Fibroblast of peridontal ligament (primary cell): ENCODE measurements at regions not wholly inside any gene's neighbourhood (a gene's known extent, or its start where the extent isn't known, plus 50 kb on each side); places are given as distances from the start of the nearest gene placed in this dataset.

Source experiments
- DNase-seq: peaks from one replicate; pipeline ENCODE4 v3.0.0-alpha.2; 2010; ENCODE audit errors: extremely low read depth

DNA sequence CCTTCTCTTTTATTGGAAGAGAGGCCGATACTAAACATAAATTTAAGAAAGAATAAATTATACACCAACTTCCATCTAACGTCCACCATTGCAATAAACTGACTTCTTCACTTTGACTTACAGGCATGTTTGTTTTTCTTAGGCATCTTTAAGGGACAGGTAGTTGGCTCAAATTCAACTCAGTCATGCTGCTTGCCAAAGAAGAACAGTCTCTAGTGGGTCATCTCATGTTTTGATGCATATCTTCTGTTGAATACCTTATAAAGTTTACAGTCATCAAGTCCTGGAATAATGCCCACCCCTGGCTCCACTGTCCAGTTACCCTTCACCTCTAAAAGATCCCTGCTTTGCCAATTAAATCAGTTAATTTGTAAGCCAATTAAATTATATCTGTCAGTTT, 328.2 kb upstream of the GRAMD2B start:
- no peak for DNase-seq

DNA sequence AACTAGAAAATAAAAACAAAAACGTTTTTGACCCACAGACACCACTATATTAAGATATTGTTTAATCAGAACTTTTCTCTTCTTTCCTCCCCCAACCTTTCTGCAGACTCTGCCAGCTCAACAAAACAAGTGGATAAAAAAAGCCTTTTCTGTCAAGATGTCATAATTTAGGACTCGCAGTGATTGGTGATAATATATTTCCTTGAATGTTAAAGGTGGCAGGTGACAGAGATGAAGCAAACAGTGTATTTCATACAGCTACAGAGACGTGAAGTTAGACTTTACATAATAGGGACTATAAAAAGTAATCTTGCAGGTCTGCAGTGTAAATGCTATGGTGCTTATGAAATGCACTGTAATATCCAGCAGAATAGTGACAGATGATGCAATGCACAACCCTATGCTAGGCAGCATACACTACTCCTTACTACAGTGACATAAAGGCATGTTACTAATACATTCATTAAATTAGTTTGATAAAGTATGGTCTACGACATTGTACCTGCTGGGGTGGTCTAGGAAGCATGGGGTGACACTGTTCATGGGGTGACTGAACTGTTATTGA, 326.7 kb upstream of the GRAMD2B start:
- DNase-seq, result no peak

GRCh38 chr5:126097876-126098275, 325.3 kb upstream of the GRAMD2B start:
- DNase-seq, result peak; percentile 33

GRCh38 chr5:126098330-126099017, 324.7 kb upstream of the GRAMD2B start:
- peak; percentile 74 for DNase-seq

DNA sequence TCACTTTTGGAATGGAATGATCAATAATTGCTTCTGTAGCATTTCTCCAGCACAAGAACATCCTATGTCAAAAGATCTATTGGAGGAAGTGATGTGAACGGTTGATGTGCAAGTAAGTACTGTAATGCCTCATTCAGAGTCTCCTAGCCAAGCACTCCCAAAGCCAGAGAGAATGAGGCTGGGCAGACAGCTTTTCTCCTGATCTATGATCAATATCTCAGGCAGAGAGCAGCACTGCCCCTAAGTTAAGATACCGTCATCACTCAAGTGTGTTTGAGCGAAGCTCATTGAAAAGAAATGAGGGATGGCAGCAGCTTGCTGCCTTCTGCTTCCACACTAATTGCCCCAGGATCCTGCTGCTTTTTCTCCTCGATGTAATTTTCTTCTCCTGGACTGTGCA, 324.1 kb upstream of the GRAMD2B start:
- no peak for DNase-seq

DNA sequence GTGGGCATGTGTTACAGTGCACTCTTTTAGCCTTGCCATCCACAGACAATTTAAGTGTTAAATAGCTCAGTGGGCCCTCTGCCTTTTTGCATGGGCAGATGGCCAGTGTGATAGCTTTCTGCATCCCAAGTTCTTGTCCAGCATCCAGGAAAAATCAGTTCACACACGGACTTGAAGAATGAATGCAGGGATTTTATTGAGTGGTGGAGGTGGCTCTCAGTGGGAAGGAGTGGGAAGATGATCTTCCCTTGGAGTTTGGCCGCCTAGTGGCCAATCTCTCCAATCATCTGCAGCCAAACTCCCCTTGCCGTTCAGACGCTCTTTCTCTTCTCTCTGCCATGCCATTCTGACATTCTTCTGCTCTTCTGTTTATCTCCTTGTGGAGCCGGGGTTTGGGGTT, 322.4 kb upstream of the GRAMD2B start:
- DNase-seq, result no peak

GRCh38 chr5:126101901-126102300, 321.3 kb upstream of the GRAMD2B start:
- no peak for DNase-seq

- no peak for DNase-seq
Observed at GRCh38 chr5:126103050-126103449, 320.2 kb upstream of the GRAMD2B start.

DNA sequence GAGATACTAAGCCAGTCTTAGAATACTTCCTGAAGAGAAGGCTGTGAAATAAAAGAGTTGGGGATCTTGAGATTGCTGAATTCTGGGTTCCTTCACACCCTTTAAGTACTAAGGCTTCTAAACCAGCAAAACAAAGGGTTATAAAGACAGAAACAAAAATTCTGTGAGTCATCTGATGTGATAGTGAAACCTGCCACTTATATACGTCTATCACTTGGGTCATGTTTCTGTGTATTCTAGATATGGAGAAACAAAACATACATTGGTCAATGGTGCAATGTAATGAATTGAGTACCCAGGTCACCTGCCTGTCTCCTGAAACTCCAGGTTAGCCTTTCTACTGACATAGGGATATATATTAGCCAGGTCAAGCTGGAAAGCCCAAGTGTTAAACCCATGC, 319.3 kb upstream of the GRAMD2B start:
- no peak for DNase-seq

DNA sequence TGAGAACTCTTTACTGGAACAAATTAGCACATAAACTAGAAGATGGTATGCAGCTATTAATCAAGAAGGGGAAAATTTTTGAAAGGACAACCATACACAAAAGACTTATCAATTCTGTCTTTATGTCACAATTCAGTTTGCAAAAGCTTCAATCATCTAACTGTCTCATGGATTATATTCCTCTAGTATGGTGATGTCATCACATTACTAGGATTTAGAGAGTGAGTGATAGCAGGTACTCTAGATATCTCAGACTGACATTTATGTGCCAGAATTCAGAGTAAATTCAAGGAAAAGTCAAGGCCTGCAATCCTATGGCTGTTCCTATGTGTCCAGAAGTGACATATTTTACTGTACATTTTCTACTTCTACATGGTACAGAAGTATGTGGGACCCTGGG, 318.9 kb upstream of the GRAMD2B start:
- no peak for DNase-seq

- DNase-seq, result no peak
Observed at GRCh38 chr5:126104951-126105350, 318.3 kb upstream of the GRAMD2B start.

DNA sequence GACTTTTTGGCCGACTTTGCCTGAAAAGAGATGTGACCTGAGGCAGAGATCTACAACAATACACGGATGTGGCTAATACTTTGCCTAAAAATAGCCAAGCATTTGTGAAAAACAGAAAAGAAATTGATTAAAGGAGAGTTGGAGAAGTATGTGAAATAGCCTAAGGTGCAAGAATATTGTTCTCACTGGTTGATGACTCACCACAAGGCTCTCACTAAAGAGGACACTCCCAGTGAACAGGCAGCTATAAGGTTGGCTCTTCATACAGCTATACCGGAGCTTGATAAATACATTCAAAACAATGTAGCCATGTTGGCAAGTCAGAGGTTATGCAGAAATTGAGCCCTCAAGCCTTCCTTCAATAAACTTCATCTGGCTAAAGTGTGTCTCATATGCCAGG, 317.2 kb upstream of the GRAMD2B start:
- no peak for DNase-seq

- peak; percentile 17 for DNase-seq
Observed at GRCh38 chr5:126107381-126107780, 315.8 kb upstream of the GRAMD2B start.

- no peak for DNase-seq
Observed at GRCh38 chr5:126108470-126108869, 314.7 kb upstream of the GRAMD2B start.

DNA sequence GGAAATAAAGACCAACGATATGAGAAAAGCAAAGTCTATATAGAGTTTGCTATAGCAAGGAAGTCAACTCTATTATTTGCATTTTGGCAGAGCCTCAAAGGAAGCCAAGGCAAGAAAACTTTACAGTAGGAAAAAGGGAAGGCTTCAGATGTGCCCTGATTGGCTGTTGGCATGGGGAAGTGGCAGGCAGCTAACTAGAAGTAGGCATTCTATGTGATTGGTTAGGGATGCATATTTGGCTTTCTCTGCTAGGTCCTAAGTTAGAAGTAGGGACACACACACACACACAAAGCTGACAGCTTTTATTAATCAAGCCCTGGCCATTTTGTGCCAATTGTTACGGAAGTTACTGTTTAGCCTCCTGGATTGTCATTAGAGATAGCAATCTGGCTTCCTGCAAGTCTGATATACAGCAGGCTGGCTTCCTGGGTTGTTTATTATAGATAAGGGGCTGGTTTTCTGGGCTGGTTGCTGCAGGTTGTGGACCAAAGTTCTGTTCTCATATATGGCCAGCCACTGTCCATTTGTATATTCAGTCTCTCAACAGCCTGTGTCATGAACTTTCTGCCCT, 308.1 kb upstream of the GRAMD2B start:
- no peak for DNase-seq

DNA sequence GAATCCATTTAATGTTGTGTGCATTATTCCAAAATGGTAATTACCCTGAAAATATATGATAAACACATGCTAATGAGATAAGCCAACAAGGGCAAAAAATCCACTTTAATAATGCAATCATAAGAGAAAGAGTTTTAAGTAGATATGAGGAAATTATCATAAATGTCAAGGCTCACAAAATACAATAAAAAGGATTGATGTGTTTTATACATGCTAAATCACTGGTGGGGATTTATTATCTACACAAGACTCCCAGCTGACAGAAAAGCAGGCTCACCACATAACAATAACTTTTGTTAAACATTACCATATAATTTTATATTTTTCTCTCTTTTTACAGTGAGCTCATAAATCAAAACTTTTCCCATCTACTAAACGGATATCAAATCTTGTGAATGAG, 306.2 kb upstream of the GRAMD2B start:
- no peak for DNase-seq

DNA sequence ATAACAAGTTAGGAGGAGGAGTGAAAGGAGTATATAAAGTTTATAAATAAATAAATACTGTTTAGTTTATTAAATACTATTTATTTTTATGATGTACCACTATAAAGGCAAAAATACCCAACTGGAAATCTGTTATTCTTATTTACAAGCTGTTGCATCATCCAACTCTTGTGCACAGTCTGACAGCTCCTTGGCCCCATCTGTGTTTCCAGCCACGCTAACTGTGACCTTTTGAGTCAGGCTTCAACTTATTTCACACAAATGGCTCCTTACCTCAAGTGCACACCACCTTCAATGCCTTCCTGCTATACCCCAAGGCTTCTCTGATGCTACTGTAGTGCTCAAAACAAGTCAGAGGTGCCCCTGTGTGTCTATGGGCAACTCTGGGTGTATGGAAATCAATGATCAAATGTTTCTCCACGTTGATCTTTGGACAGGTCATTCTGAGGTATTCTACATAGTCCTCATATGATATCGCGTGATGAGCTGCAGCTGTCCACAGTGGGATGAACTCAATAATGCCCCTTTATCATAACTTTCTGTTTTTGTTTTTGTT, 303.2 kb upstream of the GRAMD2B start:
- DNase-seq, result peak; percentile 35

DNA sequence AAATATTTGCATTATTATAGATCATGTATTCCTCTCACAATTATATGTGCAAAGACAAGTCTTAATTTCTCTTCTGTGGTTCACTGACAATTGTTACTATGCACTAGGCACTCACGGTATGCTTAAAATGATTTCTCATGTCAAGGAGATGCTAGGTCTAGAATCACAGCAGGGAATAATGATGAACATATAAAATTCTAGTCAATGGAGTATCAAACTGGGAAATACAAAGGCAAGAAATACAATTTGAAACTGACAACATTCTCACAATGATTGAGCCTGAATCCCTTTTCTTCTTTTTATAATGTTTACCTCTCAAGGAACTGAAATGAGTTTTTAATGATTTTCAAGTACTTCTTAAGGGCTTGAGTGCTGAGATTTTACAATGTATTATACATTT, 302.3 kb upstream of the GRAMD2B start:
- no peak for DNase-seq

DNA sequence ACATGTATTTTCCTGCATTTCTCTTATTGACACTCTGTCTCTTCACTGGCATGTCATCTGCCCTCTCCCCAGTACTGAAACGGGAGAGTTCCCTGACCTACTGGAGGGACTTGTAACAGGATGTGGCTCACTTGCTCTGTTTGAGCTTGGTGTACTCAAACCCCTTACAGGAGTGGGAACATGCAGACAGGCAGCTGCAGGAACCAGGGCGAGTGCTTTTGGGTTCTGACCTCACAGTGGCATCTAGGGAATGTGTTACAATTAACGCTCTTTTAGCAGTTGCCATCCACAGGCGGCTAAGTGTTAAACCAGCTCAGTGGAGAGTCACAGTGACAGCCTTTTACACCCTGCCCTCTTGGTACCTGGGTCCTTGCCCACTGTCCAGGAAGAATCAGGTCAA, 300.3 kb upstream of the GRAMD2B start:
- DNase-seq, result no peak

GRCh38 chr5:126124706-126125345, 298.4 kb upstream of the GRAMD2B start:
- peak; percentile 83 for DNase-seq

- no peak for DNase-seq
Observed at GRCh38 chr5:126125407-126125806, 297.8 kb upstream of the GRAMD2B start.

- DNase-seq, result no peak
Observed at GRCh38 chr5:126126574-126126973, 296.6 kb upstream of the GRAMD2B start.

GRCh38 chr5:126127371-126127770, 295.8 kb upstream of the GRAMD2B start:
- DNase-seq, result peak; percentile 25
